ENCODE measurements at regions not wholly inside any gene's neighbourhood (a gene's known extent, or its start where the extent isn't known, plus 50 kb on each side); places are given as distances from the start of the nearest gene placed in this dataset.
"Not testable (repeated sequence)": the region's sequence is repeated elsewhere in the genome, so short reads cannot be mapped to it uniquely, and the experiment has no call there.

DNA sequence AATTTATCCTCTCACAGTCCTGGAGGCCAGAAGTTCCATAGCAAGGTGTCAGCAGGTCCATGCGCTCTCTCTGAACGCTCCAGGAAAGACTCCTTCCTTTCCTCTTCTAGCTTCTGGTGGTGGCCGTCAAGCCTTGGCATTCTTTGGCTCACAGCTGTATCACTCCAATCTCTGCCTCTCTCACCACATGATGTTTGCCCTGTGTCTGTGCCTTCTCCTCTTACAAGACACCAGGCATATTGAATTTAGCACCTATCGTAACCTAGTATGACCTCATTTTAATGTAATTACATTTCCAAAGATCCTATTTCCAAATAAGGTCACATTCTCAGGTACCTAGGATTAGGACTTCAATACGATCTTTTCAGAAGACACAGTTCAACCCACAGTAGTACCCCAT, 428.5 kb downstream of the CD83 start:
- DNase-seq = no peak

DNA sequence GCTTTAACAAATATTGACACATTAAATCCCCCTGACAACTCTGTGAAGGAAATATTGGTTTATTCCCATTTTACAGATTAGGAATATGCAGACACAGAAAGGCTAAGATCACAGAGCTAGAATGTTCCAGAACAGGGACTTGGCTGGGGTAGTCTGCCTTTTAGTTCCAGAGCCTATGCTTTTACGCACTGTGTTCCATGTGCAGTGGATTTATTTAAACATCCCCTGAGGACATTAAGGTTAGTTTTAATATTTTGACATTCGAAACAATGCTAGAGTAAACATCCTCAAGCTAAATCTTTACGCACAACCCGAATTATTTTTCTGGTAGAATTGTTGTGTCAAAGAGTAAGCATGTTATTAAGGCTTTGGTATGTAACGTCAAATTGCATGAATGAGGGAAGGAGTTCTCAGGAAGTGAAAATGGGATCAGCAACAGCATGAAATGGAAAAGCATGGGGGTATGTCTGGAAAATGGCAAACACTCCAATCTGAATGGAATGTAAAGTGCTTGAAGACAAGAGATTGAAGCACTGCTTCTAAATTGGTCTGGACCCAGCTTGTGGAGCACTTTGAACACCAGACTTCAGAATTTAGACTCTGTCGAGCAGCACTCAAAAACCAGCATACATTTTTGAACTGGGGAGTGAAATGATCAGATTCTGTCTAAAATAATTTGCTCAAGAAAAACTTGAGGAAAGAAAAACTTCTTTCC, 429.9 kb downstream of the CD83 start:
- no peak for DNase-seq

- DNase-seq = peak; percentile 90
These were observed 431.8 kb downstream of the CD83 start for GRCh38 chr6:14549304-14549770.

DNA sequence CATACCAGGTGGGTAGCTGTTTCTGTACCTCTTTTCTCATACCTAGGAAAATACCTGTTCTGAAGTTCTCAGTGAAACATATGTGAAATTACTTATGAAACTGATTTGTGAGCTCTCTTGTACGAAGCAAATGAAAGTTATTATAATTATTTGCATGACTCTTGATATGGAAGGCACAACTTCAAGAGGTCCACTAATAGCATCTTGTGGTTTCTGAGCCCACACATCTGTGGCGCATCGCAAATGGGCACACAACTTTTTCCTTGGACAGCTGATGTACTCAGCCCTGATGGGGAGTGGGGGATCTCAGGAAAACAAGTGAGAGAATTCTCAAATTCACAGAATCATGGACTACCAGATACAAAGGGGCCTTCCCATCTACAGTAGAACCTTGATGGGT, 432.3 kb downstream of the CD83 start:
- DNase-seq = no peak

DNA sequence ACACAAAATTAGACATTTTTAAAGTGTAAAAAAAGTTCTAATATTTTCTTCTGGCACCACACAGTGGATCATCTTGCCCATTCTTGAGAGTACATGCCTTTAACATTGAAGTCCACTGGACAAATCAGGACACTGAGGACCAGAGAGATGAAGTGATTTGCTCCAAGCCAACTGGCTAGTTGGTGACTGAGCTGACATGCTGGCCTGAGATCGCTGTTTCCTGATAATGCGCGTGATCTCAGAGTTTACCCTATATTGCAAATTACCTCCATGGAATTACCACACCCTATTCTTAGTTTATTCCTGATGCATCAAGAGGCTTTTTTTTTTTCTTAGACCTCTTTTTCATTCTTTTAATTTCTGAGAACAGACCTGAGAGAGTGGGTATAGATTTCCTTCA, 432.8 kb downstream of the CD83 start:
- DNase-seq = no peak

GRCh38 chr6:14550822-14551221, 433.2 kb downstream of the CD83 start:
- DNase-seq = peak; percentile 59

- not testable (repeated sequence) for DNase-seq
These were observed 434.0 kb downstream of the CD83 start for GRCh38 chr6:14551601-14552000.

- no peak for DNase-seq
These were observed 435.3 kb downstream of the CD83 start for GRCh38 chr6:14552891-14553290.

- no peak for DNase-seq
These were observed 435.9 kb downstream of the CD83 start for GRCh38 chr6:14553515-14553914.

- no peak for DNase-seq
These were observed 438.2 kb downstream of the CD83 start for GRCh38 chr6:14555804-14556203.

- DNase-seq = peak; percentile 9
These were observed 442.4 kb downstream of the CD83 start for GRCh38 chr6:14559746-14560536.

DNA sequence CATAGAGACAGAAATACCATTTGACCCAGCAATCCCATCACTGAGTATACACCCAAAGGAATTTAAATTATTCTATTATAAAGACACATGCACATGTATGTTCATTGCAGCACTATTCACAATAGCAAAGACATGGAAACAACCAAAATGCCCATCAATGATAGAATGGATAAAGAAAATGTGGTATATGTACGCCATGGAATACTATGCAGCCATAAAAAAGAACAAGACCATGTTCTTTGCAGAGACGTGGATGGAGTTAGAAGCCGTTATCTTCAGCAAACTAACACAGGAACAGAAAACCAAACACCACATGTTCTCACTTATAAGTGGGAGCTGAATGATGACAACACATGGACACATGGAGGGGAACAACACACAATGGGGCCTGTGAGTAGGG, 444.0 kb downstream of the CD83 start:
- not testable (repeated sequence) for DNase-seq

GRCh38 chr6:14567842-14568241, 450.3 kb downstream of the CD83 start:
- no peak for DNase-seq

DNA sequence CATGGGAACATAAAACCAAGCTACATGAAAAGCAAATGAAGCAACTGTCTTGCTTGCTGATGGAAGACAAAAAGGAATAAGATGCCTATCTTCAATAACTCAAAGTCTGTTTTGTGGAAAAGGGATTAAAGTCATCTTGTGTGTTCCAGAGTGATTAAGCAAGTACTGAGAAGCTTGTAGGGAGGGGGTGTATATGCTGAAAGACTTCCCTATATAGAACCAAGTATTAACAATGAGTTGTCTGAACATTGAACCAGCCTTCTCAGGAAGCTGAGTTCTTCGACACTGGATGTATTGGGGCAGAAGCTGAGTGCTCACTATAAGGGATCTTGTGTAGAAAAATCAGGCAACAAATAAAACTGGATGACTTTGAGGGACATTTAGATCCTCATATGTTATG, 451.8 kb downstream of the CD83 start:
- DNase-seq = no peak

DNA sequence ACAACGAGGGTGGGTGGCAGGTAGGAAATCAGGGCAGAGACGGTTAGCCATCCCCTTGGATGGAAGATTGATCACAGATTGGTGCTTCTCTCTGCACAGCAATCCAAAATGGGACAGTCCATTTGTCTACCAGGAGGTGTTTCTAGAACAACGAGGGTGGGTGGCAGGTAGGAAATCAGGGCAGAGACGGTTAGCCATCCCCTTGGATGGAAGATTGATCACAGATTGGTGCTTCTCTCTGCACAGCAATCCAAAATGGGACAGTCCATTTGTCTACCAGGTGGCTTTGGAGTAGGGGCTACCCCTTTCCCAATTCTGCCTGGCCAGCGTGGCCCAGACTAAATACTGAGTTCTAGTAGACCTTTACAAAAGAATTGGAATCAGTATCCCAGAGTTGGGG, 452.3 kb downstream of the CD83 start:
- not testable (repeated sequence) for DNase-seq

DNA sequence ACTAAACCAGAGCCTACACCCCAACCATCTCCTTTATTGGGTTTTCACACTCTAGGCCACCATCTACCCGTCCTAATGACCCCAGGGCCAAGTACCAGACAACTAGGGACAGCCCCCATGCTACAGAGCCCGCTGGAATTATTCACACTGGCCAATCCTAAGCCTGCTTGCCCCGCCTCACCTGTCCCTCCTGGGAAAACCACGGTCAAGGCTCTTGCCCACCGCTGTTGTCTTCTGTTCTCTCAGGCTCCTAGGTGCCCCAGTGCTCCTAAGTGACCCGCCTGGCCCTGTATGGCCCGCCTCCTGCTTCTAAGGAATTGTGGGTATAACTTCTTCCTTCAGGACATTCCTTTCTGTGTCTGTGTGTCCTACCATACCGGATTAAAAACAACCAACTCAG, 453.4 kb downstream of the CD83 start:
- no peak for DNase-seq

DNA sequence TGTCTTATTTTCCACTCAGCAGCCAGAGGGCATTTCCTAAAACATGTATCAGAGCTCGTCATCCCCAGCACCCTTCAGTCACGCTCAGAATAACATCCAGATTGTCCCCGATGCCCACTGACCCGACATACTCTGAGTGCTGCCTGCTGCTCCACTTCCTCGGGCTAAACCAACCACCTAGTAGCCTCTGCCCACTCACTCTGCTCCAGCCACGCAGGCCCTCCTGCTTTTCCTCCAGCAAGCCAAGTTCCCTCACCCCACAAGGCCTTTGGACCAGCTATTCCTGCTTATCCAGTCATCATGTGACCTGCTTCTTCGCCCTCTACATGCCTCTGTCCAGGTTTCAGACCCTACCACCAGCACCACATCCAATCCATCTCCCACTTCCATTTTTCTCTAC, 454.2 kb downstream of the CD83 start:
- no peak for DNase-seq

GRCh38 chr6:14573267-14573666, 455.7 kb downstream of the CD83 start:
- DNase-seq = no peak

- DNase-seq = no peak
These were observed 456.2 kb downstream of the CD83 start for GRCh38 chr6:14573703-14574290.

GRCh38 chr6:14575961-14576360, 458.4 kb downstream of the CD83 start:
- DNase-seq = no peak

DNA sequence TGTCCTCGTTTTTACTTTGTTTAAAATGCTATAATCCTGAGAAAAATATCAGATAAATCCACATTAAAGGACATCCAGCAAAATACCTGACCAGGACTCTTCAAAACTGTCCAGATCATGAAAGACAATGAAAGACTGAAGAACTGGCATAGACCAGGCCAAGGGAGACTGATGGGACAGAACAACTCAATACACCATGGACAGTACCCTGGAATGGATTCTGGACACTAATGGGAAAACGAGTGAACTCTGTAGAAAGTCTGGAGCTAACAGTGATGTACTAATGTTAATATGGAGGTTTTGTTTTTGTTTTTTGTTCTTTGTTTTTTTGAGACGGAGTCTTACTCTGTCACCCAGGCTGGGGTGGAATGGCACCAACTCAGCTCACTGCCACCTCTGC, 461.4 kb downstream of the CD83 start:
- no peak for DNase-seq

DNA sequence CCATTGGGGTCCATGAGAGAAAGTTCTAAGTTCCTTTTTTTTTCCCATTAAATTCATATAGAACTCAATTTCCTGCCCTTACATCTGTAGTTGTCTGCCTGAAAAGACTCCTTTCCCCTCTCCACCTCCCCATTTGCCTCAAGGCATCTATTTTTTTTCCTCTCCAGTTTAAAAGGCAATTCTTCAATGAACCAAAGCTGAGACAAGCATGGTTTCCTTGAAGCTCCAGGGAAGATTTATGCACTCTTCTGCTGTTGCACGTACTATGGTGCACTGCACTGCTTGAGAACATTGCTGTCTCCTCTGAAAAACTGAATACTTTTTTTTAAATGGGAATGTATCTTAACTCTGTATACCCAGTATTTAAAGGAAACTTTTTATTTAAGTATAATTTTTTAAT, 465.2 kb downstream of the CD83 start:
- DNase-seq = no peak

DNA sequence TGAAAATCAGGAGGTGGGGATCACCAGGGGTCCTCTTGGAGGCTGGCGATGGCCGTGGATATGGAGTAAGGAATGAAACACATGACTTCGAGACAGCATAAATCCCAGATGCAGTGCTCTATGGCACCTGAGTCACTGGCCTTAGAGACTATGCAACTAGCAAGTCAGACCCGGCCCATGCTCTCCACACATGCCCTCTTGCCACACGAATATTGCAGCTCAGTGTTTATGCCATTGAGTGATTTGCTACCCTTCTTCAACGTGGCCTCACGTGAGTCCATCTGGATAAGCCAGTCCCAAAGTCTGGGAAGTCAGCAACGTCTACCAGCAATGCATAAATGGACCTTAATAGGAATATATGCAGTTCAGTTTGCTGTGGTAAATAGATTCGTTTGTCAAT, 466.3 kb downstream of the CD83 start:
- DNase-seq = no peak

DNA sequence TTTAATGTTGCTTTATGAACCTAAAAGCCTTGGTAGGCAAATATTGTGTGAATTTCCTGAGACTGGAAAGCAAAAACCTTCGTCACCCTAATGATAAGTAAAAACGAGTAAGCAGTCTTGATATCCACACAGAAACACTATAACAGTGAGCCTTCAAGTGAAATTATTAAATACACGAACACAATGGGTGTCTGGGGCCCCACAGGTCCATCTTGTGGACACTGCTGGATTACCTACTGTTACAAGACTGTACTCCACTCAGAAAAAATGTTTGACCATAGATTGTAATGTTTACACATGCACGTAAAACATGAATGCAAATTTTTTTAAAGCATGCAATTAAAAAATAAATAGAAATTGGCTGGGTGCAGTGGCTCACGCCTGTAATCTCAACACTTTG, 466.9 kb downstream of the CD83 start:
- DNase-seq = no peak

All from eye (tissue), 1 donor.